SIG-M5 (cell line): ENCODE measurements at regions not wholly inside any gene's neighbourhood (a gene's known extent, or its start where the extent isn't known, plus 50 kb on each side); places are given as distances from the start of the nearest gene placed in this dataset.
"Not testable (repeated sequence)": the region's sequence is repeated elsewhere in the genome, so short reads cannot be mapped to it uniquely, and the experiment has no call there.

ENCODE experiments used
- DNase-seq: peaks from one replicate; lab custom pipeline; 2025; lab: John Stamatoyannopoulos, UW

DNA sequence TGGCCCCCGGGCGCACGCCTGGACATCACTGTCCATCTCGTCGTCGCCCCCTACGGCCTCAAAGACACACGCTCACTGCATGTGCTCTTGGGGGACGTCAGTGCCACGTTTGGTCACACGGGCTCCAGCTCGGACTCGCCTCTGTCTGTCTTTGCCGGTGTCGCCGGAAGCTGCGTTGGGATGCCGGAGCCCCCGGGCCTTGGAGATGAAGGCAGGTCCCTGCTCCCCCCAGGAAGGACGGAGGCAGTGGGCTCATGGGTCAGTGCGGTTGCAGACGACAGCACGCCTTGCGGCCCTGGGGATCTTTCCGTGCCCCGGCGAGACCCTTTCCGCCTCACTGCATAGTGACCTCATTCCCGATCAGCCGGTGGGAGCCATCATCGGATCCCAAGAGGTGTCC, 1399.9 kb upstream of the PCDH10 start:
- not testable (repeated sequence) for DNase-seq

GRCh38 chr4:131750006-131750405, 1399.1 kb upstream of the PCDH10 start:
- DNase-seq = not testable (repeated sequence)

GRCh38 chr4:131750469-131750868, 1398.6 kb upstream of the PCDH10 start:
- DNase-seq = not testable (repeated sequence)

GRCh38 chr4:131762234-131762633, 1386.9 kb upstream of the PCDH10 start:
- DNase-seq = not testable (repeated sequence)

DNA sequence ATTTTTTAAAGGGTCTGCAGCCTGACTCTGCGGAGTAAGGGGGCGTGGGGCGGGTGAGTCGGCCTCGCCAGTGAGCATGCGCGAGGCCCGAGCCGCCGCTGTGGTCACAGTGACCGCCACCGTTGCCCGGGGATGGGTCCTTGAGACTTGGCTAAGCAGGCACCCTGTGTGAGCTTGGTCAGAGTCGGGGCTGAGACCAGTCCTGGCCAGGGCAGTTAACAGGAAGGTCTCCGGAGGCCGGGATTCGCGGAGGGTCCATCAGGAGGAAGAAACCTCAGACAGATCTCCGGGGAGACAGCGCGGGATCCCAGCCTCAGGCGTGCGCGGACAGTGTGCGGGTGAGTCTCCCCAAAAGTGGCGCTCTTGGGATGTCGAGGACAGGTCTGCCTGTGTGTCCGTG, 1384.4 kb upstream of the PCDH10 start:
- no peak for DNase-seq

DNA sequence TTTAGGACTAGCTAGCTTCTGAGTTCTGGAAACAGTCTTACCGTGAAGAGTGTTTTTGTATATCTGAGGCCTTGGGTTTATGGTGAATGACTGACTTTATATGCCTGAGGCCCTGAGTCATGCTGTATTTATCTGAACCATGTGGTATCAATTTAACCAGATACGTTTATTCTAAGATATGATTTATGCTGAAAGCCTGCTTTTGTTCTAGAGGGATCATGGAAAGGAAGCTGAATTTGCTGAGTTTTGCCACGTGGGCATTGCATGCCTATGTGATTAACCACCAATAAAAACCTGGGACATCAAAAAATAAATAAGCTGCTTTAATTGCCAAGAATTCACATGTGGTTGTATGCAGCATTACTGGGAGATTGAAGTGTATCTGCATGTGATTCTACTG, 1374.7 kb upstream of the PCDH10 start:
- DNase-seq = not testable (repeated sequence)

DNA sequence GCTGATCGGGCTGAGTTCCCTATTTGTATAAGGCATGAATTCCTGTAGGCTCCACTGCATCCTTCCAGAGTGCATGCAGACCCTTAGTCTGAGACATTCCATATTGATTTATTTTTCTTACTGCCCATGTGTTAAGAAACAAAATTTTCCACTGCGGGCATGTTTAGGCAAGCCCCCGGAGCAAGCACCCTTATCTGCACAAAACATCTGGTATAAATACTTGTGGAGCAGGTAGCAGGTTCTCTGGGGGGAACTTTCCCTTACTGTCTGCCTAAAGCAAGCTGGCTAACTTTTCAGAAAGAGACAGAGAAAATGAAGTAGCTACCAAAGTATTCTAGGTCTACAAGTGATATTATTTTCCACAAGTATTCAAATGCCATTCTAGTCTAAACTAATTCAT, 1338.5 kb upstream of the PCDH10 start:
- DNase-seq = not testable (repeated sequence)
